Endothelial cell (in vitro differentiated cells): ENCODE measurements at regions not wholly inside any gene's neighbourhood (a gene's known extent, or its start where the extent isn't known, plus 50 kb on each side); places are given as distances from the start of the nearest gene placed in this dataset.

Source experiments
- DNase-seq: peaks from one replicate; pipeline ENCODE4 v3.0.0; 2021; ENCODE audit warnings: low spot score
- H3K27ac Mint-ChIP-seq: one replicate; pipeline ENCODE4 v1.8.0; 2021; ENCODE audit warnings: mixed read lengths, inconsistent platforms; ENCODE audit not compliant: unreplicated experiment
- H3K27me3 Mint-ChIP-seq: one replicate; pipeline ENCODE4 v1.8.0; 2021; ENCODE audit warnings: mild to moderate bottlenecking, moderate library complexity, mixed read lengths, inconsistent platforms; ENCODE audit not compliant: unreplicated experiment
- H3K36me3 Mint-ChIP-seq: one replicate; pipeline ENCODE4 v1.8.0; 2021; ENCODE audit warnings: mild to moderate bottlenecking, low read depth, mixed read lengths, inconsistent platforms; ENCODE audit not compliant: unreplicated experiment
- H3K4me1 Mint-ChIP-seq: one replicate; pipeline ENCODE4 v1.8.0; 2021; ENCODE audit warnings: mild to moderate bottlenecking, mixed read lengths, inconsistent platforms; ENCODE audit not compliant: unreplicated experiment
- H3K4me3 Mint-ChIP-seq: one replicate; pipeline ENCODE4 v1.8.0; 2021; ENCODE audit warnings: mild to moderate bottlenecking, mixed read lengths, inconsistent platforms; ENCODE audit not compliant: unreplicated experiment
- H3K9me3 Mint-ChIP-seq: one replicate; pipeline ENCODE4 v1.8.0; 2021; ENCODE audit warnings: mixed read lengths, inconsistent platforms; ENCODE audit not compliant: unreplicated experiment
- CTCF ChIP-seq: fragments of 200-600 bp; sonication (generic); IDR thresholded peaks from one replicate; pipeline ENCODE4 v1.5.0; 2021; ENCODE audit warnings: antibody characterized with exemption; ENCODE audit not compliant: unreplicated experiment

GRCh38 chr9:36736648-36737047, 164.0 kb downstream of the MELK start:
- peaks cover 3% of the 10 kb centered on the region for H3K27me3 Mint-ChIP-seq

GRCh38 chr9:36738318-36738976, 165.8 kb downstream of the MELK start:
- no peak overlapping the region for H3K27ac Mint-ChIP-seq
- DNase-seq: no peak
- peaks cover 5% of the 10 kb centered on the region for H3K27me3 Mint-ChIP-seq
- peaks cover 17% of the 10 kb centered on the region for H3K4me1 Mint-ChIP-seq
- H3K36me3 Mint-ChIP-seq: no peaks in the 10 kb centered on the region
- TF ChIP-seq CTCF: no peak
- no peaks in the 10 kb centered on the region for H3K9me3 Mint-ChIP-seq
- H3K4me3 Mint-ChIP-seq: no peak overlapping the region

More at GRCh38 chr9:36736648-36737047, 164.0 kb downstream of the MELK start:
- Mint-ChIP-seq H3K4me3 (no peak overlapping the region), H3K4me1 (peaks cover 17% of the 10 kb centered on the region), H3K27ac (no peak overlapping the region), H3K9me3 (no peaks in the 10 kb centered on the region), H3K36me3 (no peaks in the 10 kb centered on the region)
- no peak for TF ChIP-seq CTCF
- DNase-seq: no peak

- Mint-ChIP-seq H3K27me3 (peaks cover 5% of the 10 kb centered on the region), H3K9me3 (no peaks in the 10 kb centered on the region), H3K4me1 (peaks cover 17% of the 10 kb centered on the region), H3K4me3 (no peak overlapping the region), H3K36me3 (no peaks in the 10 kb centered on the region), H3K27ac (no peak overlapping the region)
- no peak for TF ChIP-seq CTCF
- no peak for DNase-seq
Observed at GRCh38 chr9:36739373-36740116, 166.8 kb downstream of the MELK start.

- Mint-ChIP-seq H3K4me1 (peaks cover 17% of the 10 kb centered on the region), H3K36me3 (no peaks in the 10 kb centered on the region), H3K9me3 (no peaks in the 10 kb centered on the region), H3K27ac (no peak overlapping the region), H3K27me3 (peaks cover 8% of the 10 kb centered on the region), H3K4me3 (no peak overlapping the region)
- no peak for TF ChIP-seq CTCF
- DNase-seq: no peak
Observed at GRCh38 chr9:36742264-36742663, 169.6 kb downstream of the MELK start.

- Mint-ChIP-seq H3K36me3 (no peaks in the 10 kb centered on the region), H3K27ac (no peak overlapping the region), H3K4me3 (no peak overlapping the region), H3K27me3 (peaks cover 10% of the 10 kb centered on the region), H3K4me1 (peaks cover 7% of the 10 kb centered on the region), H3K9me3 (no peaks in the 10 kb centered on the region)
- no peak for DNase-seq
- TF ChIP-seq CTCF: no peak
Observed at GRCh38 chr9:36744678-36745077, 172.0 kb downstream of the MELK start.
